Stimulated activated CD4-positive, alpha-beta T cell treated with anti-CD3 and anti-CD28 coated beads, Interleukin-1b, Interleukin-23, amount 100 ng/mL, for 24 hours (primary cell): ENCODE measurements at regions not wholly inside any gene's neighbourhood (a gene's known extent, or its start where the extent isn't known, plus 50 kb on each side); places are given as distances from the start of the nearest gene placed in this dataset.

ENCODE experiments used
- DNase-seq, 4 experiments: peaks; one replicate each; pipeline ENCODE4 v3.0.0-alpha.2; 2020; ENCODE audit warnings: low read depth in 4 of 4, low spot score in 1 of 4

DNA sequence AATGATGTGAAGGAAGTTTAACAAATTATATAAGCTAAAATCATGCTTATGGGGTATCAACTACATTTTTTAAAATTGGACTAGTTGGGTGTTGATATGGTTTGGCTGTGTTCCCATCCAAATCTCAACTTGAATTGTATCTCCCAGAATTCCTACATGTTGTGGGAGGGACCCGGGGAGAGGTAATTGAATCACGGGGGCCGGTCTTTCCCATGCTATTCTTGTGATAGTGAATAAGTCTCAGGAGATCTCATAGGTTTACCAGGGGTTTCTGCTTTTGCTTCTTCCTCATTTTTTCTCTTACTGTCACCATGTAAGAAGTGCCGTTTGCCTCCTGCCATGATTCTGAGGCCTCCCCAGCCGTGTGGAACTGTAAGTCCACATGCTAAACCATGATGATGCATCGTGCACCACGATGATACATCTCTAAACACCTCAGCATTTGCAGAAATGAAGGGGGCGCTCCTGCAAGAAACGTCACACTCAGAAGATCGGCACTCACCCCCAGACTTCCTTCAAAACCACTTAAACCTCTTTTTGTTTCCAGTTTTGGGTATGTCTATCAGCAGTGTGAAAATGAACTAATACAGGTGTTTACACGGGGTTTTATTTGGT is 340.0 kb downstream of the SHANK2 start:
- no peak for DNase-seq

GRCh38 chr11:70913715-70914231 is 338.6 kb downstream of the SHANK2 start:
- DNase-seq: no peak

- no peak for DNase-seq
These were observed 337.9 kb downstream of the SHANK2 start for GRCh38 chr11:70914496-70914895.

DNA sequence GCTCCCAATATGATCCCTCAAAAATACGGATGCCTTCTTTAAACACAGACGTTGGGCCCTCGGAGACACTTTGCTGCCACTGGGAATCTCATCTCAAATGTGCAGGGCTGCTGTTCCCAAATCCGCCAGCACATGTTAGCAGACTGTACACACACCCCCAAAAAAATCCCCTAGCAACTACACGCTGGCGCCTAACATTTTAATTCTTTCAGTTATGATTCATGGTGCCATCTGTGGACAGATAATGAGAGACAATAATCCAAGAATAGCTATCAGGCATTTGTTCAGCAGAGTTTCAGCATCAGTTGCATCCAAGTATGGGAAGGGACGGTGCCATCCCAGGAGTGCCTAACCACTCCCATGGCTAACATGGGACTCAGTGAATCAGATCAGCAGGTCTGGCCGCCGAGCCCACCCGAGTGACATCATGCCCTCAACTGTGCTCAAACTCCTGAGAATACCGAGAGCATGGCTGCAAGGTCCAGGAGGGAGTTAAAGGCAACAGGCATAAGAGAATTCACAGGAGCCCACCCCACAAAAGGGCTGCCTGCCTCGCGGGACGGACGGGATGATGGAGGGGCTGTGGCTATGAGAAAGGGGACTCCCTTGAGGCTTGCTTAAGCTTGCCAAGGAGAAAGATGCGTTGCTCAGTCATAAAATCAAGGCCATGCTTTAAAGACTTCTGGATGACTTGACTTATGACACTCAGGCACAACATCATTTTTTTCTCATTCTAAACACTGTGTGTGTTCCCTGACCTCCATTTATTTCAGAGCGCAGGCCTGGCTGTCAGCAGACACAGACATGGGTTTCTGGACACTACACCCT is 337.0 kb downstream of the SHANK2 start:
- DNase-seq: no peak

GRCh38 chr11:70916351-70916750 is 336.0 kb downstream of the SHANK2 start:
- DNase-seq: no peak

DNA sequence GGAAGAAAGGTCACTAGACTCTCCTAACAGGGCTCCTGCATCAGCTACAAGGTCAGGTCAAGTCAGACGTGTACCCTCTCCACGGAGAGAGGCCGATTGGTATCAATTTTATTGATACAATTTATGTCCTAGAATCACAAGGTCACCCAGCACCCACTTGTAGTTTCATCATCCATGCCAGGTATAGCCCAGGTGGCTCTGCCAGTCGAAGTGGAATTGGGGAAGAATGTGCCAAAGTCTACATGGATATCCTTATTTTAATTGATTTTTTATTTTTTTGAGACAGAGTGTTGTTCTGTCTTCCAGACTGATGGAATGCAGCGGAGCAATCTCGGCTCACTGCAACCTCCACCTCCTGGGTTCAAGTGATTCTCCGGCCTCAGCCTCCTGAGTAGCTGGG is 334.1 kb downstream of the SHANK2 start:
- DNase-seq: no peak

DNA sequence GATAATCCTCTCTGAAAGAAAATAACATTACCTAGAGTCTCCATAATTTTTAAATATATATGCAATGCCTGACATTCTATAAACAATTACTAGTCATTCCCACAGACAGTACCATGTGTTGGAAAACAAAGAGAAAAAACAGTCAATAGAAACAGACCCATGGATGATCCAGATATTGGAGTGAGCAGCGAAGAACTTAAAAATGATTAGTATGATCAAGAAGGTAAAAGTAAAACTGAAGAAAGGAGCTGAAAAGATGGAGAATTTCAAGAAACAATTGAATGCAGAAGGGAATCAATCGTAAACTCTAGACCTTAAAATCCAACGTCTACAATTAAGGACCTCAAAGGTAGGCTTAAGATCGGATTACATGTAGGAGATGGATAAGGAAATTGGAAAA is 330.6 kb downstream of the SHANK2 start:
- no peak for DNase-seq

- DNase-seq: no peak
These were observed 328.3 kb downstream of the SHANK2 start for GRCh38 chr11:70924108-70924507.

DNA sequence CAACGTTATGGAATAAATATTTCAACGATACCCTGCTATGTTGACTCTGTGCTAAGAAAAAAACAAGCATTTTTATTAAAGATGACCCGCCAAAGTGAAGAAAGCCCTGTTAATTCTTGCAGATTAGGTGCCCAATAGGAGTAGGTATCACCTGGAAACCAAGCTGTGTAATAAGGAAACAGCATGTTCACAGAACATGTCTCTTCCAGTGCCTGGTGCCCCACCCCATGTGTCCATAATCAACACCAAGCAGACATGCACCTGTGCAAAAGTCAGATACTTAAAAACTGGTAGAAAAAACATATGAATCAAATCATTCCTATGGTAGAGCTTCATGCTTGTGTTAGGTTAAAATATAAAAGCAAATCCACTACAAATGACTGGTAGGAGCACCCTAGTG is 327.1 kb downstream of the SHANK2 start:
- DNase-seq: no peak

GRCh38 chr11:70926543-70927201 is 325.7 kb downstream of the SHANK2 start:
- DNase-seq: no peak

GRCh38 chr11:70928854-70929598 is 323.4 kb downstream of the SHANK2 start:
- DNase-seq: no peak

- DNase-seq: no peak
These were observed 322.2 kb downstream of the SHANK2 start for GRCh38 chr11:70930215-70930614.

- DNase-seq: no peak
These were observed 320.9 kb downstream of the SHANK2 start for GRCh38 chr11:70931430-70931829.

- DNase-seq: no peak
These were observed 318.3 kb downstream of the SHANK2 start for GRCh38 chr11:70933981-70934583.

GRCh38 chr11:70935006-70935768 is 317.2 kb downstream of the SHANK2 start:
- DNase-seq: no peak

DNA sequence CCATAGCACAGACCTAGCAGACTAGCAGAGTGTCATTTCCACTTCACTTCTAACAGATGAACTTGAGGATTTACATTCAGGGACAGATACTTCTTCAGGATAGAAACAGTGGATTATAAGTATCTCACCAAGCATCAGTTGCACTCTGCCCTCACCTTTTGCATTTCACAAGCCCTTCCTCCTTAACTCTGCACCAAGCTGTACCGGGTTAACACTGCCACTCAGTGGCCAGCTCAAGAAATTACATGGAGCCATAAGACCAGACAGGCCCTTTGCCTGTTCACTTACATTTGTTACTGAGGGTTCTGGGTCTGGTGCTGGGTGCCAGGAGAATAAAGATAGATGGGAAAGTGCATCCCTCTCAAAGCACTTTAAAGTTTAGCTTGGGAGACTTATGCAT is 309.8 kb downstream of the SHANK2 start:
- DNase-seq: no peak

DNA sequence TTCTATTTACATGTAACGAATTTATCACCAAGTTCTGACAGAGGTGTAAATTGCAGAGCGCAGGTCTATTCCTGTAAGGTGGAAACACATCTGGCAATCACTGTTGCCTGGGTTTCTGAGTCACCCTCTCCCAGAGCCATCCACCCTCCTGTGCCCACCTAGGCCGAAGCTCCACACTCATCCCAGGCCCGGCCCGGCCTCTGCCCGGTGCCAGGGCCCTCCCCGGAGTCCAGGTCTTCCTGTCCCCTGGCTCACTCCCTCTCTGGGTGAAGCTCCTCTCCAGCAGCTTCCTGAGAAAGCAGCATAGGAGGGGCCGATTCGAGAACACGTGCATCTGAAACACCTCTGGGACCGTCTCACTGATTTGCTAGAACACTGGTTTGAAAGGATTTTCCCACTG is 308.2 kb downstream of the SHANK2 start:
- no peak for DNase-seq

- no peak for DNase-seq
These were observed 307.7 kb downstream of the SHANK2 start for GRCh38 chr11:70944636-70945035.

- no peak for DNase-seq
These were observed 304.0 kb downstream of the SHANK2 start for GRCh38 chr11:70948398-70948797.

GRCh38 chr11:70948855-70949531 is 303.4 kb downstream of the SHANK2 start:
- DNase-seq: no peak
